ENCODE measurements at regions not wholly inside any gene's neighbourhood (a gene's known extent, or its start where the extent isn't known, plus 50 kb on each side); places are given as distances from the start of the nearest gene placed in this dataset.

GRCh38 chr3:182182531-182182968 is 470.8 kb downstream of the SOX2 start:
- no peak for DNase-seq (ENCODE audit: low read depth, low spot score)
- H3K4me3 ChIP-seq (ENCODE audit: low read depth in 2 of 2, low read length in 2 of 2): no peak overlapping the region
- no TSS peak for BruUV-seq (replicated peaks)
- no peaks in the 10 kb centered on the region for H3K4me1 ChIP-seq (ENCODE audit: control insufficient read depth, insufficient read depth, low read length)
- no peak for TF ChIP-seq SIN3A (IDR thresholded peaks at IDR 0.05; ENCODE audit: borderline replicate concordance, insufficient read depth, low read depth, low read length)
- TF ChIP-seq TCF7L2 (IDR thresholded peaks at IDR 0.05; ENCODE audit: low read depth, low read length): no peak
- no peak for TF ChIP-seq POLR2AphosphoS5 (IDR thresholded peaks at IDR 0.05; ENCODE audit: low read depth, low read length)
- no peak for TF ChIP-seq CTCF (IDR thresholded peaks at IDR 0.05)
- no peak for TF ChIP-seq REST (IDR thresholded peaks at IDR 0.05; ENCODE audit: insufficient read depth in 1 of 2, low read depth in 2 of 2, low read length in 1 of 2)
- ChIA-PET CTCF (no interaction called here), POLR2A (no interaction called here)
- H3K36me3 ChIP-seq (ENCODE audit: control insufficient read depth, insufficient read depth, low read length): no peaks in the 10 kb centered on the region; the same call in 1 of the 2 replicates
- in situ Hi-C loops (cut with HindIII; ENCODE audit: low pct_unique_long_range_greater_than_20kb, low sequenced_read_pairs) (no loop called here), intact Hi-C loops (cut with micrococcal nuclease; ENCODE audit: unreplicated experiment) (no loop called here)
- H3K27me3 ChIP-seq (ENCODE audit: control insufficient read depth, insufficient read depth, low read length): no peaks in the 10 kb centered on the region
- no peak for ATAC-seq
- H3K9me3 ChIP-seq (ENCODE audit: control insufficient read depth, insufficient read depth, low read depth, low read length): no peaks in the 10 kb centered on the region
- H3K27ac ChIP-seq (ENCODE audit: low read length): no peak overlapping the region

- BruUV-seq (replicated peaks): no TSS peak
- TF ChIP-seq TCF7L2 (IDR thresholded peaks at IDR 0.05; ENCODE audit: low read depth, low read length) (no peak), SIN3A (IDR thresholded peaks at IDR 0.05; ENCODE audit: borderline replicate concordance, insufficient read depth, low read depth, low read length) (no peak), REST (IDR thresholded peaks at IDR 0.05; ENCODE audit: insufficient read depth in 1 of 2, low read depth in 2 of 2, low read length in 1 of 2) (no peak), POLR2AphosphoS5 (IDR thresholded peaks at IDR 0.05; ENCODE audit: low read depth, low read length) (no peak), CTCF (IDR thresholded peaks at IDR 0.05) (no peak)
- ChIA-PET CTCF (interaction anchor here (0.6 kb wide), 1 partner anchor 443 kb away, joined by 4 read pairs; no protein-coding TSS in a partner anchor), POLR2A (no interaction called here)
- Histone ChIP-seq H3K4me3 (ENCODE audit: low read depth in 2 of 2, low read length in 2 of 2) (no peak overlapping the region), H3K9me3 (ENCODE audit: control insufficient read depth, insufficient read depth, low read depth, low read length) (no peaks in the 10 kb centered on the region), H3K27me3 (ENCODE audit: control insufficient read depth, insufficient read depth, low read length) (no peaks in the 10 kb centered on the region), H3K36me3 (ENCODE audit: control insufficient read depth, insufficient read depth, low read length) (no peaks in the 10 kb centered on the region; the same call in 1 of the 2 replicates), H3K4me1 (ENCODE audit: control insufficient read depth, insufficient read depth, low read length) (no peaks in the 10 kb centered on the region), H3K27ac (ENCODE audit: low read length) (no peak overlapping the region)
- ATAC-seq (no peak), DNase-seq (ENCODE audit: low read depth, low spot score) (no peak)
- intact Hi-C loops (cut with micrococcal nuclease; ENCODE audit: unreplicated experiment): no loop called here
- in situ Hi-C loops (cut with HindIII; ENCODE audit: low pct_unique_long_range_greater_than_20kb, low sequenced_read_pairs): no loop called here
Observed at GRCh38 chr3:182183716-182184430, 472.1 kb downstream of the SOX2 start.

Measured in Panc1 (cell line).